ENCODE measurements at regions not wholly inside any gene's neighbourhood (a gene's known extent, or its start where the extent isn't known, plus 50 kb on each side); places are given as distances from the start of the nearest gene placed in this dataset.

DNA sequence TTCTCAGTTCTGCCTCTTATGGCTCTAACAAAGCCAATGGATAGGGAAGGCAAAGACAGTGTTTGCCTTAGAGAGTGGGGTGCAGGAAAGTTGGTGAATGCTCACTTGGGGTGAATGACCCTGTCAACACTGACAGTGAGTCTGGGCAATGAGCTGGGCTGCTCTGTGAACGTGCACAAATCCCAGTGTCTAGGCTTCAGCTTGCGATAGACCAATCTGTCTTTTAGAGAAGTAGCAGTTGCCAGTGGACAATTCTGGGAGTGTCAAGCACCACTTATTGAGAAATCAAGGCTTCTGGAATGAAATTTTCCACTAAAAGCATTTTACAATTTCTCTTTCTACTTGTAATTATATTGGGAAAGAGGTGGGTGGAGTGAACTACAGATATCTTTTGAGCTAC is 141.4 kb downstream of the HERPUD2 start:
- Histone ChIP-seq H3K27ac (ENCODE audit: low read depth in 2 of 2, low read length in 1 of 2) (no peak overlapping the region), H3K4me3 (ENCODE audit: low read depth in 1 of 2, low read length in 2 of 2) (no peak overlapping the region), H3K27me3 (ENCODE audit: control insufficient read depth in 1 of 2, insufficient read depth in 2 of 2, low read length in 2 of 2) (no peaks in the 10 kb centered on the region), H3K4me1 (ENCODE audit: control insufficient read depth in 2 of 2, insufficient read depth in 2 of 2, low read length in 1 of 2) (no peaks in the 10 kb centered on the region), H3K36me3 (ENCODE audit: control insufficient read depth in 2 of 2, insufficient read depth in 2 of 2, low read length in 1 of 2) (no peaks in the 10 kb centered on the region), H3K9me3 (ENCODE audit: control insufficient read depth in 2 of 2, insufficient read depth in 1 of 2, low read depth in 1 of 2, low read length in 1 of 2) (no peaks in the 10 kb centered on the region)
- 61 to 67% methylated on average over 2 of the region's 2 CpGs for WGBS, 2 donors

GRCh38 chr7:35552691-35553090 is 142.2 kb downstream of the HERPUD2 start:
- 66 to 72% methylated on average over 2 of the region's 2 CpGs for WGBS, 2 donors
- Histone ChIP-seq H3K4me3 (ENCODE audit: low read depth in 1 of 2, low read length in 2 of 2) (no peak overlapping the region), H3K27me3 (ENCODE audit: control insufficient read depth in 1 of 2, insufficient read depth in 2 of 2, low read length in 2 of 2) (no peaks in the 10 kb centered on the region), H3K36me3 (ENCODE audit: control insufficient read depth in 2 of 2, insufficient read depth in 2 of 2, low read length in 1 of 2) (no peaks in the 10 kb centered on the region), H3K9me3 (ENCODE audit: control insufficient read depth in 2 of 2, insufficient read depth in 1 of 2, low read depth in 1 of 2, low read length in 1 of 2) (no peaks in the 10 kb centered on the region), H3K27ac (ENCODE audit: low read depth in 2 of 2, low read length in 1 of 2) (no peak overlapping the region), H3K4me1 (ENCODE audit: control insufficient read depth in 2 of 2, insufficient read depth in 2 of 2, low read length in 1 of 2) (no peaks in the 10 kb centered on the region)

- 37 to 47% methylated on average over 3 of the region's 3 CpGs for WGBS, 2 donors
- no peaks in the 10 kb centered on the region for H3K9me3 ChIP-seq (ENCODE audit: control insufficient read depth in 2 of 2, insufficient read depth in 1 of 2, low read depth in 1 of 2, low read length in 1 of 2)
- H3K4me3 ChIP-seq (ENCODE audit: low read depth in 1 of 2, low read length in 2 of 2): no peak overlapping the region
- no peaks in the 10 kb centered on the region for H3K36me3 ChIP-seq (ENCODE audit: control insufficient read depth in 2 of 2, insufficient read depth in 2 of 2, low read length in 1 of 2)
- no peaks in the 10 kb centered on the region for H3K27me3 ChIP-seq (ENCODE audit: control insufficient read depth in 1 of 2, insufficient read depth in 2 of 2, low read length in 2 of 2)
- no peak overlapping the region for H3K27ac ChIP-seq (ENCODE audit: low read depth in 2 of 2, low read length in 1 of 2)
- no peaks in the 10 kb centered on the region for H3K4me1 ChIP-seq (ENCODE audit: control insufficient read depth in 2 of 2, insufficient read depth in 2 of 2, low read length in 1 of 2)
Measured at GRCh38 chr7:35551321-35552081, 143.4 kb downstream of the HERPUD2 start.

- no peak overlapping the region for H3K4me3 ChIP-seq (ENCODE audit: low read depth in 1 of 2, low read length in 2 of 2)
- H3K4me1 ChIP-seq (ENCODE audit: control insufficient read depth in 2 of 2, insufficient read depth in 2 of 2, low read length in 1 of 2): no peaks in the 10 kb centered on the region
- no peaks in the 10 kb centered on the region for H3K36me3 ChIP-seq (ENCODE audit: control insufficient read depth in 2 of 2, insufficient read depth in 2 of 2, low read length in 1 of 2)
- no peaks in the 10 kb centered on the region for H3K27me3 ChIP-seq (ENCODE audit: control insufficient read depth in 1 of 2, insufficient read depth in 2 of 2, low read length in 2 of 2)
- H3K27ac ChIP-seq (ENCODE audit: low read depth in 2 of 2, low read length in 1 of 2): no peak overlapping the region
- no peaks in the 10 kb centered on the region for H3K9me3 ChIP-seq (ENCODE audit: control insufficient read depth in 2 of 2, insufficient read depth in 1 of 2, low read depth in 1 of 2, low read length in 1 of 2)
- WGBS, 2 donors: 65 to 78% methylated on average over 5 of the region's 5 CpGs
Measured at GRCh38 chr7:35550831-35551230, 144.1 kb downstream of the HERPUD2 start.

- WGBS, 2 donors: 82 to 97% methylated on average over 3 of the region's 3 CpGs
Measured at GRCh38 chr7:35549781-35550180, 145.2 kb downstream of the HERPUD2 start.

DNA sequence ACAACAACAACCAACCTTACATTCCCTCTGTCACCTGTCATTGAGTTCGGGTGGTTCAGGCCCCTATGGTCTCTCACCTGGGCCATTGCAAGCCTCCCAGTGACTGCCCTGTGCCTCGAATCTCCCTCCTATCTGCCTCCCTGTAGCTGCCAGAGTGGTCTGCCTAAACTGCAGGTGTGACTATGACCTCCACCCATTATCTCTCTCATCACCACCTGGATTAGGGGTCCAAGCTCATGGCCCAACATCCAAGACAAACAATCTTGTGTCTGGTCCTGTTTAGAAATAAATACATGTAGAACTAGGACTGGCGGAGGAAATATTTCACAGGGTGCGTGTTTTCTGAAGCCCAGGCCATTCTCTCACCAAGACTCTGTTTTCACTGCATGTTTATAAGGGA is 146.6 kb downstream of the HERPUD2 start:
- no peaks in the 10 kb centered on the region for H3K4me1 ChIP-seq (ENCODE audit: control insufficient read depth in 2 of 2, insufficient read depth in 2 of 2, low read length in 1 of 2)
- H3K9me3 ChIP-seq (ENCODE audit: control insufficient read depth in 2 of 2, insufficient read depth in 1 of 2, low read depth in 1 of 2, low read length in 1 of 2): no peaks in the 10 kb centered on the region
- H3K4me3 ChIP-seq (ENCODE audit: low read depth in 1 of 2, low read length in 2 of 2): no peak overlapping the region
- no peaks in the 10 kb centered on the region for H3K36me3 ChIP-seq (ENCODE audit: control insufficient read depth in 2 of 2, insufficient read depth in 2 of 2, low read length in 1 of 2)
- H3K27ac ChIP-seq (ENCODE audit: low read depth in 2 of 2, low read length in 1 of 2): no peak overlapping the region
- no peaks in the 10 kb centered on the region for H3K27me3 ChIP-seq (ENCODE audit: control insufficient read depth in 1 of 2, insufficient read depth in 2 of 2, low read length in 2 of 2)
- WGBS, 2 donors: 73 to 87% methylated on average over 4 of the region's 4 CpGs

More at GRCh38 chr7:35549781-35550180, 145.2 kb downstream of the HERPUD2 start:
- Histone ChIP-seq H3K36me3 (ENCODE audit: control insufficient read depth in 2 of 2, insufficient read depth in 2 of 2, low read length in 1 of 2) (no peaks in the 10 kb centered on the region), H3K4me3 (ENCODE audit: low read depth in 1 of 2, low read length in 2 of 2) (no peak overlapping the region), H3K27me3 (ENCODE audit: control insufficient read depth in 1 of 2, insufficient read depth in 2 of 2, low read length in 2 of 2) (no peaks in the 10 kb centered on the region), H3K27ac (ENCODE audit: low read depth in 2 of 2, low read length in 1 of 2) (no peak overlapping the region), H3K4me1 (ENCODE audit: control insufficient read depth in 2 of 2, insufficient read depth in 2 of 2, low read length in 1 of 2) (no peaks in the 10 kb centered on the region), H3K9me3 (ENCODE audit: control insufficient read depth in 2 of 2, insufficient read depth in 1 of 2, low read depth in 1 of 2, low read length in 1 of 2) (no peaks in the 10 kb centered on the region)

DNA sequence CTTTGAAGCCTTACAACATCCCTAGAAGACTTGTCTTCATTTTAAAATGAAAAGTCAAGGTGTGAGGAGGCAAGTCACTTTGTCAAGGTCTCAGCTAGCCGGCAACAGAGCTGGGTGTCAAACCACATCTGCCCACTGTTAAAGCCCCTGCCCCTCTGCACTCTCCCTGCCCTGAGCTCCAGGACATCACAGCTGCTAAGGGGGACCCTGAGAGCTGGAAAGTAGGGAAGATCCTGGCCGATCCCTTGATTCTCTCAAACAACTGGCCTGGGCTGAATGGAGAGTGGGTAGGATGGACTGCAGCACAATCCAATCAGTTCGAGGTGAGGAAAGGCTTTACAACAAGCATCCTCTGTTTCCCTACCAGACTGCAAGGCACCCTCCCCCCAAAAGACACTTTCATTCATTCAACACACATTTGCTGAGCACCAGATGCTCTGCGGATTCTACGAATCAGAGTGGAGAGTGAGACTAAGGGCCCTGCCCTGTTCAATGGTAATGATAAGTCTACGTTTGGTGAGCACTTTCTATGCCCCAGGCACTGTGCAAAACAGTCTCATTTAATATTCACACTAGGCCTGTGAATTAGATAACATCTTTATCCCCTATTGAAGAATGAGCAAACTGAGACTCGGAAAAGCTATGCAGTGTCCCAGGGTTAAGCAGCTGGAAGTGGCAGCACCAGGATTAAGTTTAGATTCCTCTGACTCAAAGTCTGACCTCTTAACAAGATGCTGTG is 148.1 kb downstream of the HERPUD2 start:
- H3K4me3 ChIP-seq (ENCODE audit: low read depth in 1 of 2, low read length in 2 of 2): no peak overlapping the region
- no peaks in the 10 kb centered on the region for H3K27me3 ChIP-seq (ENCODE audit: control insufficient read depth in 1 of 2, insufficient read depth in 2 of 2, low read length in 2 of 2)
- no peak overlapping the region for H3K27ac ChIP-seq (ENCODE audit: low read depth in 2 of 2, low read length in 1 of 2)
- 73 to 77% methylated on average over 7 of the region's 7 CpGs for WGBS, 2 donors
- H3K9me3 ChIP-seq (ENCODE audit: control insufficient read depth in 2 of 2, insufficient read depth in 1 of 2, low read depth in 1 of 2, low read length in 1 of 2): no peaks in the 10 kb centered on the region
- no peaks in the 10 kb centered on the region for H3K36me3 ChIP-seq (ENCODE audit: control insufficient read depth in 2 of 2, insufficient read depth in 2 of 2, low read length in 1 of 2)
- H3K4me1 ChIP-seq (ENCODE audit: control insufficient read depth in 2 of 2, insufficient read depth in 2 of 2, low read length in 1 of 2): no peaks in the 10 kb centered on the region

DNA sequence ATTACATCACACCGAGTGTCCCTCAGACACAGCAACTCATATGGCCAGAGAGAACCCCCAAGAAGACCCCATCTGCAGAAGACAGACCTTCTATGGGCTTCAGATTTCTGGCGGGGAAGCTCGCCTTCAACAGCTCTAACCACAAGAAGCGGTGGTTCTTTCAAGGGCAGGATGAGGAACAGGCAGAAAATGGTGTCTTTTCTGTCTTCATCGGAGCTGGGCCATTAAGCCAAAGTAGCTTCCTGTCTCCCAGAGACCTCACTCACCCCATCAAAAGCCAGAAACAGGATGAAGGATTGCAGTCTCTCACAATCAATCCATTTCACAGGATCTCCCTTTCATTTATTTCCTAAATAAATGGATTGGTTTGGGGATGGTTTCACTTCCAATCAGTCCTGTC is 149.1 kb downstream of the HERPUD2 start:
- Histone ChIP-seq H3K9me3 (ENCODE audit: control insufficient read depth in 2 of 2, insufficient read depth in 1 of 2, low read depth in 1 of 2, low read length in 1 of 2) (no peaks in the 10 kb centered on the region), H3K36me3 (ENCODE audit: control insufficient read depth in 2 of 2, insufficient read depth in 2 of 2, low read length in 1 of 2) (no peaks in the 10 kb centered on the region), H3K27ac (ENCODE audit: low read depth in 2 of 2, low read length in 1 of 2) (no peak overlapping the region), H3K27me3 (ENCODE audit: control insufficient read depth in 1 of 2, insufficient read depth in 2 of 2, low read length in 2 of 2) (no peaks in the 10 kb centered on the region), H3K4me3 (ENCODE audit: low read depth in 1 of 2, low read length in 2 of 2) (no peak overlapping the region), H3K4me1 (ENCODE audit: control insufficient read depth in 2 of 2, insufficient read depth in 2 of 2, low read length in 1 of 2) (no peaks in the 10 kb centered on the region)
- 67% methylated on average over 5 of the region's 5 CpGs for WGBS, 2 donors

GRCh38 chr7:35544028-35544742 is 150.8 kb downstream of the HERPUD2 start:
- 80 to 81% methylated on average over 7 of the region's 7 CpGs for WGBS, 2 donors
- no peaks in the 10 kb centered on the region for H3K9me3 ChIP-seq (ENCODE audit: control insufficient read depth in 2 of 2, insufficient read depth in 1 of 2, low read depth in 1 of 2, low read length in 1 of 2)
- H3K36me3 ChIP-seq (ENCODE audit: control insufficient read depth in 2 of 2, insufficient read depth in 2 of 2, low read length in 1 of 2): no peaks in the 10 kb centered on the region
- no peaks in the 10 kb centered on the region for H3K4me1 ChIP-seq (ENCODE audit: control insufficient read depth in 2 of 2, insufficient read depth in 2 of 2, low read length in 1 of 2)
- H3K27me3 ChIP-seq (ENCODE audit: control insufficient read depth in 1 of 2, insufficient read depth in 2 of 2, low read length in 2 of 2): no peaks in the 10 kb centered on the region
- H3K4me3 ChIP-seq (ENCODE audit: low read depth in 1 of 2, low read length in 2 of 2): no peak overlapping the region
- H3K27ac ChIP-seq (ENCODE audit: low read depth in 2 of 2, low read length in 1 of 2): no peak overlapping the region
